Endothelial cell of umbilical vein (primary cell): ENCODE measurements at regions not wholly inside any gene's neighbourhood (a gene's known extent, or its start where the extent isn't known, plus 50 kb on each side); places are given as distances from the start of the nearest gene placed in this dataset.

Source experiments
- BruUV-seq: library from RNA; stranded (reverse); fragments of 400-500 nt; replicated peaks from 2 replicates; lab custom pipeline; 2021; lab: Mats Ljungman, UMichigan
- CTCF ChIA-PET: fragments of 300-600, 350-600 bp; sonication (Branson Sonifier 250); formaldehyde crosslinking; loops from one replicate; lab custom pipeline; 2021; ENCODE audit warnings: antibody characterized with exemption, inconsistent platforms; lab: Charles Lee
- POLR2A ChIA-PET: fragments of 300-600, 350-600 bp; sonication (Branson Sonifier 250); formaldehyde crosslinking; loops from one replicate; lab custom pipeline; 2021; ENCODE audit warnings: antibody characterized with exemption, inconsistent platforms; lab: Charles Lee
- DNase-seq: peaks from one replicate; pipeline ENCODE4 v3.0.0-alpha.2; 2011; ENCODE audit warnings: low read depth, low spot score
- FAIRE-seq: peaks from 2 replicates; lab custom pipeline; 2011; peaks lifted over from hg19 to GRCh38; lab: Jason Lieb, UNC
- H2AFZ ChIP-seq: 2 replicates; pipeline ENCODE4 v1.6.0; 2012; ENCODE audit warnings: low read depth, low read length, control low read depth, inconsistent platforms
- H3K27ac ChIP-seq: 2 replicates; pipeline ENCODE4 v1.5.1; 2011; ENCODE audit warnings: low read depth, mild to moderate bottlenecking, control low read depth, low read length, moderate library complexity; ENCODE audit not compliant: insufficient read depth
- H3K27me3 ChIP-seq, 2 experiments: 2 replicates each; pipeline versions ENCODE4 v1.6.0 to v1.6.1; 2011; ENCODE audit warnings: low read length in 2 of 2, mixed read lengths in 1 of 2; ENCODE audit not compliant: control insufficient read depth in 2 of 2, insufficient read depth in 2 of 2
- H3K36me3 ChIP-seq, 2 experiments: 2 replicates in 1 of 2; 3 replicates in 1 of 2; pipeline ENCODE4 v1.5.1; 2011; ENCODE audit warnings: low read length in 2 of 2, mild to moderate bottlenecking in 1 of 2, moderate library complexity in 1 of 2; ENCODE audit not compliant: control insufficient read depth in 2 of 2, insufficient read depth in 2 of 2; ENCODE audit errors: extremely low read depth in 1 of 2
- H3K4me1 ChIP-seq: 3 replicates; pipeline ENCODE4 v1.5.1; 2011; ENCODE audit warnings: mild to moderate bottlenecking, low read length; ENCODE audit not compliant: control insufficient read depth, insufficient read depth; ENCODE audit errors: extremely low read depth
- H3K4me2 ChIP-seq: 2 replicates; pipeline ENCODE4 v1.6.1; 2011; ENCODE audit warnings: low read length, control low read depth, mixed read lengths; ENCODE audit not compliant: insufficient read depth
- H3K4me3 ChIP-seq, 3 experiments: fragments of 200-600 bp in 1 of 3; sonication (generic), shearing (Covaris generic) in 1 of 3; replicated peaks in 1 of 3; 2 replicates each; pipeline ENCODE4 v1.5.1; 2011 to 2016; ENCODE audit warnings: control low read depth in 3 of 3, low read length in 3 of 3, mild to moderate bottlenecking in 2 of 3, inconsistent platforms in 1 of 3, low read depth in 1 of 3, moderate library complexity in 1 of 3; ENCODE audit not compliant: insufficient read depth in 1 of 3
- H3K79me2 ChIP-seq: 2 replicates; pipeline ENCODE4 v1.6.0; 2012; ENCODE audit warnings: low read length, inconsistent platforms; ENCODE audit not compliant: control insufficient read depth, insufficient read depth
- H3K9ac ChIP-seq: replicated peaks from 2 replicates; pipeline ENCODE3; 2011; ENCODE audit warnings: low read length, control low read depth; ENCODE audit not compliant: insufficient read depth; ENCODE audit errors: extremely low read depth
- H3K9me1 ChIP-seq: replicated peaks from 3 replicates; pipeline ENCODE4 v1.6.0; 2011; ENCODE audit warnings: mild to moderate bottlenecking, low read length; ENCODE audit not compliant: control insufficient read depth, insufficient read depth; ENCODE audit errors: extremely low read depth
- H3K9me3 ChIP-seq: replicated peaks from 2 replicates; pipeline ENCODE4 v1.5.1; 2012; ENCODE audit warnings: low read length, inconsistent platforms; ENCODE audit not compliant: control insufficient read depth, insufficient read depth
- H4K20me1 ChIP-seq: replicated peaks from 2 replicates; pipeline ENCODE3; 2011; ENCODE audit warnings: mild to moderate bottlenecking, low read length; ENCODE audit not compliant: control insufficient read depth, insufficient read depth; ENCODE audit errors: extremely low read depth
- CTCF ChIP-seq, 2 donors: IDR thresholded peaks; 1 replicate in 1 of 2; 2 replicates in 1 of 2; pipeline ENCODE4 v1.5.1; 2011; ENCODE audit warnings: low read length in 2 of 2, mild to moderate bottlenecking in 2 of 2, moderate library complexity in 2 of 2, control low read depth in 1 of 2, inconsistent platforms in 1 of 2, low read depth in 1 of 2; ENCODE audit not compliant: insufficient read depth in 1 of 2; ENCODE audit errors: extremely low read depth in 1 of 2
- EZH2 ChIP-seq: IDR thresholded peaks from 2 replicates; pipeline ENCODE4 v1.6.1; 2012; ENCODE audit warnings: borderline replicate concordance, low read depth, mild to moderate bottlenecking, moderate library complexity, low read length, inconsistent platforms; ENCODE audit not compliant: severe bottlenecking
- FOS ChIP-seq: IDR thresholded peaks from 2 replicates; pipeline ENCODE4 v1.6.1; 2011; ENCODE audit warnings: mild to moderate bottlenecking, low read length, moderate library complexity, borderline replicate concordance; ENCODE audit not compliant: insufficient read depth
- GATA2 ChIP-seq: IDR thresholded peaks from 2 replicates; pipeline ENCODE4 v1.7.0; 2011; ENCODE audit warnings: low read depth, mild to moderate bottlenecking, moderate library complexity, mixed read lengths, low read length; ENCODE audit not compliant: insufficient read length, insufficient read depth
- JUN ChIP-seq: IDR thresholded peaks from 2 replicates; pipeline ENCODE4 v1.6.1; 2011; ENCODE audit warnings: borderline replicate concordance, low read depth; ENCODE audit not compliant: insufficient read length, insufficient read depth
- MAX ChIP-seq: IDR thresholded peaks from 2 replicates; pipeline ENCODE4 v1.6.1; 2011; ENCODE audit not compliant: insufficient read depth, insufficient read length
- MYC ChIP-seq: IDR thresholded peaks from one replicate; pipeline ENCODE4 v1.6.1; 2011; ENCODE audit warnings: mild to moderate bottlenecking, low read depth, low read length
- POLR2A ChIP-seq: IDR thresholded peaks from 2 replicates; pipeline ENCODE4 v1.6.1; 2012; ENCODE audit warnings: low read depth, mild to moderate bottlenecking, control low read depth, low read length
- POLR2AphosphoS5 ChIP-seq: IDR thresholded peaks from 2 replicates; pipeline ENCODE4 v1.6.1; 2012; ENCODE audit warnings: low read depth, mild to moderate bottlenecking, control low read depth, low read length, moderate library complexity; ENCODE audit not compliant: insufficient read depth
- dilution Hi-C: fragments of 300-500 bp; cut with MboI; formaldehyde crosslinking; loops from one replicate; pipeline ENCODE4 v1.15.0; 2019; ENCODE audit warnings: low sequenced_read_pairs; ENCODE audit not compliant: extremely low pct_ligation_motif_present
- intact Hi-C: fragments of 100-400 bp; cut with micrococcal nuclease; formaldehyde crosslinking; loops from one replicate; pipeline ENCODE4 v1.10.0; 2022

- FAIRE-seq (peak; percentile 96), DNase-seq (peak; percentile 87)
- Histone ChIP-seq H3K79me2 (no peaks in the 10 kb centered on the region), H3K9me3 (no peaks in the 10 kb centered on the region), H3K9me1 (no peaks in the 10 kb centered on the region), H2AFZ (no peak overlapping the region), H3K4me3 (no peak overlapping the region), H4K20me1 (no peaks in the 10 kb centered on the region), H3K36me3 (no peaks in the 10 kb centered on the region), H3K9ac (no peak overlapping the region), H3K27ac (no peak overlapping the region), H3K4me1 (peaks cover 3% of the 10 kb centered on the region), H3K27me3 (peaks cover 26% of the 10 kb centered on the region in 2 experiments), H3K4me2 (peak overlapping the region; percentile 32)
- intact Hi-C loops (loop anchor here (1.0 to 5.0 kb wide), 6 partner anchors 22 to 893 kb away; no protein-coding TSS in a partner anchor), dilution Hi-C loops (no loop called here)
- POLR2A ChIA-PET: no interaction called here
- CTCF ChIA-PET: interaction anchor here (0.6 to 9.2 kb wide), 28 partner anchors 9 to 896 kb away, joined by 3 to 198 read pairs (median 3); partner anchors contain the start of gene PDGFRA
- peak; percentile 77 to 85 for TF ChIP-seq CTCF (IDR thresholded peaks at IDR 0.05; ENCODE audit: extremely low read depth in 1 of 2, insufficient read depth in 1 of 2, low read depth in 1 of 2, low read length in 2 of 2)
- no peak for TF ChIP-seq POLR2AphosphoS5
- TF ChIP-seq GATA2: peak; percentile 85
- TF ChIP-seq FOS: peak; percentile 12
- no TSS peak for BruUV-seq
Observed at GRCh38 chr4:53908661-53909078, 155.7 kb downstream of the CHIC2 start.

- TF ChIP-seq MYC: no peak
- TF ChIP-seq MAX: no peak
- no peak for TF ChIP-seq CTCF (IDR thresholded peaks at IDR 0.05; ENCODE audit: extremely low read depth in 1 of 2, insufficient read depth in 1 of 2, low read depth in 1 of 2, low read length in 2 of 2)
- TF ChIP-seq POLR2A: no peak
- no peak for TF ChIP-seq FOS
- no peak for TF ChIP-seq JUN
- TF ChIP-seq EZH2: no peak
- TF ChIP-seq GATA2: no peak
- no peak for TF ChIP-seq POLR2AphosphoS5
- intact Hi-C loops (loop anchor here (1.0 to 5.0 kb wide), 6 partner anchors 23 to 892 kb away; no protein-coding TSS in a partner anchor), dilution Hi-C loops (no loop called here)
- H3K27ac ChIP-seq: no peak overlapping the region
- no peaks in the 10 kb centered on the region for H3K9me3 ChIP-seq
- H3K9me1 ChIP-seq: no peaks in the 10 kb centered on the region
- DNase-seq (no peak), FAIRE-seq (no peak)
- POLR2A ChIA-PET: no interaction called here
- no peak overlapping the region for H3K4me3 ChIP-seq
- H3K9ac ChIP-seq: no peak overlapping the region
- BruUV-seq: no TSS peak
- H3K27me3 ChIP-seq: peaks cover 27 to 29% of the 10 kb centered on the region in 2 experiments
- H2AFZ ChIP-seq: no peak overlapping the region
- no peaks in the 10 kb centered on the region for H3K36me3 ChIP-seq
- no peak overlapping the region for H3K4me2 ChIP-seq
- no peaks in the 10 kb centered on the region for H3K79me2 ChIP-seq
- H4K20me1 ChIP-seq: no peaks in the 10 kb centered on the region
- CTCF ChIA-PET: interaction anchor here (0.9 to 9.2 kb wide), 17 partner anchors 13 to 895 kb away, joined by 3 to 198 read pairs (median 8); partner anchors contain the start of gene PDGFRA
- peaks cover 3% of the 10 kb centered on the region for H3K4me1 ChIP-seq
Observed at GRCh38 chr4:53907772-53908171, 156.6 kb downstream of the CHIC2 start.
